ENCODE measurements at regions not wholly inside any gene's neighbourhood (a gene's known extent, or its start where the extent isn't known, plus 50 kb on each side); places are given as distances from the start of the nearest gene placed in this dataset.
"Not testable (repeated sequence)": the region's sequence is repeated elsewhere in the genome, so short reads cannot be mapped to it uniquely, and the experiment has no call there.

DNA sequence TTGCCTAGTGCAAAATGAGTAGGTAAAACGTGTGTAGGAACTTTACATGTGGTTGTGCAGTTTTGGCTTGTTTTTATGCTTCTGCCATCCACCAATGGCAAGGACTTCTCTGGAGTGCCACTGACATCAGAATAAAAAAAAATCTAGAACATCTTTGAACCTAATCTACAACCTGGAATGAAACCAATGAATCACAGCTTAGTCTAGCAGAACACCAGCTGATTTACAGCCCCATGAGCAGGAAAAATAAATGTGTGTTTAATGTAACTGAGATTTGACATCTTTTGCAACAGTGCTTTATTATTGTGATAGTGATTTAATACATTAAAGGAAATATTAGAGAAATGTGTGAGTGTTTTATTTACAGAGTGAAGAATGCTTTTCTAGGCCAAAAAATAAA lies 995.1 kb downstream of the PCDH7 start:
- no peak for DNase-seq (ENCODE audit: low spot score)
- intact Hi-C loops (cut with DNase I), result no loop called here

DNA sequence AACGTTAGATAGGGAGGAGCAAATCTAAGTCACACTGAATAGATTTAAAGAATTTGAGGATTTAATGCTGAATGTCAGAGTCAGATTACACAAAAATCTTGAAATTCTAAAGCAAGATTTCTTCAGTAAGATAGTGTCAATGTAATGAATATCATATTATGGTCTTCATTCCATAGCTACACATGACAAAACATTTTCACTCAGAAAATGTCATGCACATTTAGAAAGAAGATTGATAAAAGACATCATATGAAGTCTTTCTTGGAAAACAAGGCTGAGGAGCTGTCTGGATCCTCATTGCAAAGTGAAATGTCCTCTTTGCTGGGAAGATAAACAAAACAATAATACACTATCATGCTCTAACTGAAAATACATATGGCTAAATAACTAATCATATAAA lies 1006.9 kb downstream of the PCDH7 start:
- intact Hi-C loops (cut with DNase I), result no loop called here
- DNase-seq (ENCODE audit: low spot score), result no peak

DNA sequence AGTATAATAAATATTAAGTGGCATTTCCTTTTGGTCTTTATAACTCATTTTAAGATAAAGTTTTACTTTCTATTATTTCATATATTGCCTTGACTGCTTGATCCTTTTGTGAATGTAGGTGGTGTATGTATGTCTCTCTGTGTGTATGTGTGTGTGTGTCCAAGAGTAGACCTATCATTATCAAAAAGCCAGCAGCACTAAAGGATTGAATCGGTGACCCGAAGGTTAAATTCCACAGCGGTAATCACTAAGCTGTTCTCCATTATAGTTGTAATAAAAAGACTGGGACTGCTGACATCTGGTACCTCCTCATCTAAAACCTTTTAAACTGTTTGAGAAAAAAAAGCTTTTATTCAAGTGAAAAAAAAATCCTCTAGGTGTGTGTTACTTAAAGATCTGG lies 1014.8 kb downstream of the PCDH7 start:
- intact Hi-C loops (cut with DNase I), result no loop called here
- no peak for DNase-seq (ENCODE audit: low spot score)

GRCh38 chr4:31737419-31737818 lies 1017.2 kb downstream of the PCDH7 start:
- no peak for DNase-seq (ENCODE audit: low spot score)
- intact Hi-C loops (cut with DNase I), result no loop called here

- intact Hi-C loops (cut with DNase I), result no loop called here
- DNase-seq (ENCODE audit: low spot score), result no peak
Measured at GRCh38 chr4:31741326-31741725, 1021.2 kb downstream of the PCDH7 start.

DNA sequence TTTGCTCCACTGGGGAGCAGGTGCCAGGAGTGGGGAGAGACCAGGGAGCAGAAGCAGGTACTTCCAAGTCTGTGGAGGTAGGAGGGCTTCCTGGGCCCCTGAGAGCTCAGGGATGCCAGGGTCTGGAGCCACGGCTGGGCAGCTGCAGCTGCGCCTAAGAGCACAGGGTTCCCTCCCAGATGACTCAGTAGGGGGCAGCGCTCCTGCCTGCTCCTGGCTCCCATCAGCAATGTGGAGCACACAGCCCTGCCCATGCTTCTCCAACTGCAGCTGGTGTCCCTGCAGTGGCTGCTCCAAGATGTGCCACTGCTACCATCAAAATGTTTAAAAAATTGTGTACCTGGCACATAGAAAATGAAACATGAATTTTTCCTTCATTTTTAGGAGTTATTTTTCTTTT lies 1028.2 kb downstream of the PCDH7 start:
- DNase-seq (ENCODE audit: low spot score), result no peak
- intact Hi-C loops (cut with DNase I), result no loop called here

GRCh38 chr4:31750581-31750980 lies 1030.4 kb downstream of the PCDH7 start:
- intact Hi-C loops (cut with DNase I), result not testable (repeated sequence)

DNA sequence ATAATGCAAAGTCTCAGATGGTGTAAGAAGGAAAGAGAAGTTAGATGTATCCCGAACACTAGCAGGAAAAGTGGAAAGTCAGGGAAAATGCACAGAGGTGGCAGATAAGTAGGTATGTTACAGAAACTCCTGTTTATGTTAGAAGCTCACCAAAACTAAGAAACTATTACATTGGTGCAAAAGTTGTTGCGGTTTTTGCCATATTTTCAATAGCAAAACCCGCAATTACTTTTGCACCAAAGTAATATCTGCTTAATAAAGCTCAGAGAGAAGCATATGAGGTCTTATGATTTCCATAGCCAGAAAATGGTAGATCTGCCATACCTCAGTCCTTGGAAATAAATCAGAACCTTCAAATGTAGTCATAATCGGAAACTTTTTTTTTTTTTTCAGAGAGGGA lies 1035.6 kb downstream of the PCDH7 start:
- intact Hi-C loops (cut with DNase I), result no loop called here

More at GRCh38 chr4:31750581-31750980, 1030.4 kb downstream of the PCDH7 start:
- not testable (repeated sequence) for DNase-seq (ENCODE audit: low spot score)

GRCh38 chr4:31768756-31769155 lies 1048.6 kb downstream of the PCDH7 start:
- intact Hi-C loops (cut with DNase I), result no loop called here
- no peak for DNase-seq (ENCODE audit: low spot score)

More for the DNA sequence above, 1035.6 kb downstream of the PCDH7 start:
- DNase-seq (ENCODE audit: low spot score), result no peak

DNA sequence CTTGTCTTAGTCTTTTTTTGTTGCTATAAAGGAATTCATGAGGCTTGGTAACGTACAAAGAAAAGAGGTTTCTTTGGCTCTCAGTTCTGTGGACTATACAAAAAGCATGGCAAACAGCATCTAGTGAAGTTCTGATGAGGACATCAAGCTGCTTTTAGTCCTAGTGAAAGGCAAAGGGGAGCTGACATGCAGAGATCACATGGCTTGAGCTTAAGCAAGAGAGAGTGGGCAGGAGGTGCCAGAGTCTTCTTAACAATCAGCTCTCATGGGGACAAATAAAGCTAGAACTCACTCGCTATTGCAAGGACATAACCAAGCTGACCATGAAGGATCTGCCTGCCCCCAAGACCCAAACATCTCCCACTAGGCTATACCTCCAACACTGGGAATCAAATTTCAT lies 1063.1 kb downstream of the PCDH7 start:
- intact Hi-C loops (cut with DNase I), result no loop called here
- DNase-seq (ENCODE audit: low spot score), result no peak

DNA sequence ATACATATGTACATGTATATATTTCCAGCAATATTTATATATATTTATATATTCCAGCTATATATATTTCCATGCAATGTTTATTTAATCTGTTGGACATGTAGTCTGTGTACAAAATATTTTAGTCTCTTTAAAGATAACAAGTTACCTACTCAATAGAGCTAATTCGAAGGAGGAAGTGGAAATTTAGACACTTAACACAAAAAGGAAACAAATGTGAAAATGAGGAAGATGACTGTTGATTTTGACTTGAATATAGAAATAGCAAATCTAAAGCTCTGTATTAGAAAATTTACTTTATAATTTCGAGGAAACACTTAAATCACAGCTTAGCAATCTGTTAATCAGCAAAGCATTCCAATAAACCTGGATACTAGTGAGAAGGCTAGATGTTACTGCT lies 1064.4 kb downstream of the PCDH7 start:
- DNase-seq (ENCODE audit: low spot score), result no peak
- intact Hi-C loops (cut with DNase I), result no loop called here

- no peak for DNase-seq (ENCODE audit: low spot score)
- intact Hi-C loops (cut with DNase I), result no loop called here
Measured at GRCh38 chr4:31787701-31788100, 1067.5 kb downstream of the PCDH7 start.

DNA sequence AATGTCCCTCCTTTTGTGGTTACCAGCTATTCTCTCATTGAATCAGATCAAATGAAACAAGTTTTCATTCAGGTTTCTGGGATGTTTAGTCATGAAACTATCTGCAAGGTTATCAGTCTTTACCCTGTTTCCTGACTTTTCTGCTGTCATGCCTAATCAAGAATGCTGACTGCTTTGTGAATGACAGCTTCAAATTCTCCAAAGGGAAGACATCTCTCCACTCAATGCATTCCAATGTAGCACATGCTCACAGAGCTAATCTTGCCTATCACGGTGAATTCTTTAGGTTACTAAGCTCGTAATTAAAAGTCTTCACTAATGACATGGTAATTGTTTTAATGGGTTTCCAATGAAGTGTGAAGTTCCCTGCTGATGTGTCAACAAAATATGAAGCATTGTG lies 1068.5 kb downstream of the PCDH7 start:
- DNase-seq (ENCODE audit: low spot score), result no peak
- intact Hi-C loops (cut with DNase I), result no loop called here

DNA sequence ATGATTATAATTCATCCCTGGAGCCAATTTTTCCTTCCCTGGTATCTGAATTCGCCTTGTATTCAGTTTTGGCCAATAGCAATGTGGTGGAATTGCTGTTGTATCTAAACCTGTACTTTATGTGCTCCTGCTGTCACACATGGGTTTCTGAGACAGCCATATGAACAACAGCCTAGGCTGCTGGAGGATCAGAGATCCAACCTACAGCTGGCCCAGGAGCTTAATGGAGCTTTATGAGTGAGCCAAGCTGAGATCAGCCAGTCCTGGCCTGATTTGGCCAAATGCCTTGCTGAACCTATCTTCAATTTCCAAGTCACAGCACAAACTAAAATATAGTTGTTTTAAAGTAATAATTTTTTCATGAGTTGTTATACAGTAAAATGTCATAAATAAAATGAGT lies 1071.5 kb downstream of the PCDH7 start:
- intact Hi-C loops (cut with DNase I), result no loop called here
- DNase-seq (ENCODE audit: low spot score), result no peak

DNA sequence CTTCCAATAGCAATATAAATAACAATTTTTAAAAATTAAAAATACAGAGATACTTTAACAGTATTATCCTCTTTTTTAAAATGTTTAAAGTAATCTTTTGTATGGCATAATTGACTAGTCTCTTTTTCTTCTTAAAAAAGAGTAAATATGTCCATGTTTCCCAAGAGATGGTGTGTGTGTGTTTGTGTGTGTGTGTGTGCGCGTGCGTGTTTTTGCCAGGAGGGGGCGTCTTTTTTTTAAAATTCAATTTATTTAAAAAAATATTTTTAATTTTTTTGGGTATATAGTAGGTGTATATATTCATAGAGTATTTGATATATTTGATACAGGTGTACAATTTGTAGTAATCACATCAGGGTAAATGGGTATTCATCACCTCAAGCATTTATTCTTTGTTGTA lies 1073.7 kb downstream of the PCDH7 start:
- intact Hi-C loops (cut with DNase I), result no loop called here
- DNase-seq (ENCODE audit: low spot score), result no peak

DNA sequence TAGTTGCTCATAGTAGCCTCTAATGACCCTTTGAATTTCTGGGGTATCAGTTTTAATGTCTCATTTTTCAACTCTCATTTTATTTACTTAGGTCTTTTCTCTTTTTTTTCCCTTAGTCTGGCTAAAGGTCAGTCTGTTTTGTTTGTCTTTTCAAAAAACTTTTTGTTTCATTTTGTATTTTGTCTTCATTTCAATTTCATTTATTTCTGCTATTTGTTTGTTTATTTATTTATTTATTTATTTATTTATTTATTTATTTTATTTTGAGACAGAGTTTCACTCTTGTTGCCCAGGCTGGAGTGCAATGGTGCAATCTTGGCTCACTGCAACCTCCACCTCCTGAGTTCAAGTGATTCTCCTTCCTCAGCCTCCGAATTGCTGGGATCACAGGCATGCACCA lies 1076.9 kb downstream of the PCDH7 start:
- intact Hi-C loops (cut with DNase I); DNase-seq (ENCODE audit: low spot score): not testable (repeated sequence)

DNA sequence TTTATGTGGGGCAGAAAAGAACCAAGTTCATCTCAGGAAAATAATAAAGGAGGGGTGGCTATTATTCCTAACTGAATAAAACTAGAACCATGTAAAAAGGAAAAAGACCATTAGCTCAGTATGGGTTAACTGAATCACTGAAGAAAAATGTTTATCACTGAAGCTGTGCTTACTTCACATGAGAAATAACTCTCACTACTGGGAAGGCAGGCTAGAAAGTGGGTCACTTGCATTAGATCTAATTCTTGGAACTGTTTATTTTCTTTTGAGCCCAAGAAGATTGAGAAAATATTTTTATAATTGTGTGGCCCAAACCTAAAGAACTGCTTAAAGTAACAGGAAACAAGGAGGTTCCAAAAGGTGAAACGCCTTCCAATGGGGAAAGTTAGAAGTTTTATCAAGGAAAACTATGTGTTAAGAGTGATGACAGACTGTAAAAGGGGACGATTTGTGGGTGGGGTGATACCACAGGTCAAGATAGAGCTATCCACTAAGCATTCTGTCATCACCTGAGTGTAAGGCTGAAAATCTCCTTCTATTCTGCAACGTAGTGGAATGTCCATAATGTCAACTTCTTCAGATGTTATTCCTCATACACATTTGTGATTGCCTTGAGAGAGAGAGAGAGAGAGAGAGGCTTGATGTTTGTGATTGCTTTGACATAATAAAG lies 1083.5 kb downstream of the PCDH7 start:
- intact Hi-C loops (cut with DNase I), result no loop called here

DNA sequence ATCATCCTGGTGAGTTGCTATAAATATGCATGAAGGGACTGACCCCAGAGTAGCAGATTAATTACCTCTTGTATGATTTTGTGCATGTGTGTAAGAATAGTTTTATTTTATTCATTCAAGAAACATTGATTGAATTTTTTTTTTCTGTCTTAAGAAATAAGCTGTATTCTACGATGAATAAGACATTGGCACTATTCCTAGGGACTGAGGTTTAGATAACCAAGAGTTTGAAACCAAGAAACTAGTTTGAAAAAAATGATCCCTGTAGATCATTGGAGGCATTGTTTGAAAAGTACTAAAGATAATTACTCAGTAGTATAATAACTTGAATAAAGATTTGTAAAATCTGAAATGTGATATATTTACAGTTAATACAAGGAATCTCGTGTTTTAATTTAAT lies 1086.9 kb downstream of the PCDH7 start:
- DNase-seq (ENCODE audit: low spot score), result no peak
- intact Hi-C loops (cut with DNase I), result no loop called here

More for the DNA sequence above, 1083.5 kb downstream of the PCDH7 start:
- DNase-seq (ENCODE audit: low spot score), result no peak

- no peak for DNase-seq (ENCODE audit: low spot score)
- intact Hi-C loops (cut with DNase I), result no loop called here
Measured at GRCh38 chr4:31844350-31844749, 1124.2 kb downstream of the PCDH7 start.

GRCh38 chr4:31851946-31852345 lies 1131.8 kb downstream of the PCDH7 start:
- intact Hi-C loops (cut with DNase I), result no loop called here
- DNase-seq (ENCODE audit: low spot score), result no peak

- intact Hi-C loops (cut with DNase I), result no loop called here
- DNase-seq (ENCODE audit: low spot score), result no peak
Measured at GRCh38 chr4:31877429-31877828, 1157.3 kb downstream of the PCDH7 start.

DNA sequence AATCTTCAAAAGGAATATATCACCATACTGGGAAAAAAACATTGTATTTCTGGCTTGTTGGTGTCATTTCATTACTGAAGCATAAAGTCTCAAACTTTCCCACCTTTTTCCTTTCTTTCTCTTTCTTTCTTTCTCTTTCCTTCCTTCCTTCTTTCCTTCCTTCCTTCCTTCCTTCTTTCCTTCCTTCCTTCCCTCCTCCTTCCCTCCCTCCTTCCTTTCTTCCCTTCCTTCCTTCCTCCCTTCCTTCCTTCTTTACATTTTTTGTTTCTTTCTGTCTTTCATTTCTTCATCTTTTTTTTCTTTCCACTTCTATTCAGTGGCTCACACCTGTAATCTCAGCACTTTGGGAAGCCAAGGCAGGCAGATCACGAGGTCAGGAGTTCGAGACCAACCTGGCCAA lies 1160.7 kb downstream of the PCDH7 start:
- intact Hi-C loops (cut with DNase I); DNase-seq (ENCODE audit: low spot score): not testable (repeated sequence)

Data from cardiac septum (tissue), 1 donor.